Hematopoietic multipotent progenitor cell treated with erythropoietin and hydrocortisone succinate and interleukin-3 and kit ligand, for 8 days (in vitro differentiated cells): ENCODE measurements at regions not wholly inside any gene's neighbourhood (a gene's known extent, or its start where the extent isn't known, plus 50 kb on each side); places are given as distances from the start of the nearest gene placed in this dataset.

Experiments used
- DNase-seq: peaks from one replicate; pipeline ENCODE4 v3.0.0-alpha.2; 2015

DNA sequence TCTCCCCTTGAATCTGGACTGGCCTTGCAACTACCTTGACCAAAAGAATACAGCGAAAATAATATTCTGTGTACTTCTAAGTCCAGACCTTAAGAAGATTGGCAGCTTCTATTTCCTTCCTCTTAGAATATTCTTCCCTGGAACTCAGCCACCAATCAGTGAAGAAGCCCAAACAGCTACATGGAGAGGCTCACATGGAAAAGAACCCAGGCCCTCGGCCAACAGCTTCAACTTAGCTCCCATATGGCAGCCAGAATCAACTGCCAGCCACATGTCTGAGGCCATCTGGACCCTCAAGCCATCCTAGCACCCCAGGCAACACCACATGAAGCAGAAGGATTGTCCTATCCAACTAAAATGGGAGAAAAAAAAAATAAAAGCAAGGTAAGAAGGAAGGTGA is 178.8 kb downstream of the IBTK start:
- DNase-seq, result no peak

DNA sequence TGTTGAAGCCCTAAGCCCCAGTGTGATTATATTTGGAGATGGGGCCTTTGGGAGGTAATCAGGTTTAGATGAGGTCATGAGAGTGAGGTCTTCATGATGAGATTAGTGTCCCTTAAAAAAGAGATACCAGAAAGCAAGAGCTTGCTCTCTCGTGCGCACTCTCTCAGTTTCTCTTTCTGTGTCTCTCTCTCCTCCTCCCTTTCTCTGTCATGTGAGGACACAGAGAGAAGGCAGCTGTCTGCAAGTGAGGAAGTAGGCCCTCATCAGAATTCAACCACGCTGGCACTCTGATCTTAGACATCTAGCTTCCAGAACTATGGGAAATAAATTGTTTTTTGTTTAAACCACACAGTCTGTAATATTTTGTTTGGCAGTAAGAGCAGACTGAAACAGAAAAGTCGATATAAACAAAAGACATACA is 180.5 kb downstream of the IBTK start:
- DNase-seq, result no peak

DNA sequence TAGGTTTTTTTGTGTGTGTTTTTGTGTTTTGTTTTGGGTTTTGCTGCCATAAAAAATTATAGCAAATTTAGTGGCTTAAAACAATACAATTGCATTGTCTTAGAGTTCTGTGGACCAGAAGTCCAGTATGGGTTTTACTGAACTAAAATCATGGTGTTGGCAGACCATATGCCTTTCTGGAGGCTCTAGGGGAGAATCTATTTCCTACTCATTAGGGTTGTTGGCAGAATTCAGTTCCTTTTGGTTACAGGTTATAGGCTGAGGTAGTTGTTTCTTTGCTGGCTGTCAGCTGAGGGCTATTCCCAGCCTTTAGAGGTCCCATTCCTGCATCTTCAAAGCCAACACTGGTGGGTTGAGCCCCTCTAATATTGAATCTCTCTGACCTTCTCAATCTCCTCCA is 181.3 kb downstream of the IBTK start:
- no peak for DNase-seq

DNA sequence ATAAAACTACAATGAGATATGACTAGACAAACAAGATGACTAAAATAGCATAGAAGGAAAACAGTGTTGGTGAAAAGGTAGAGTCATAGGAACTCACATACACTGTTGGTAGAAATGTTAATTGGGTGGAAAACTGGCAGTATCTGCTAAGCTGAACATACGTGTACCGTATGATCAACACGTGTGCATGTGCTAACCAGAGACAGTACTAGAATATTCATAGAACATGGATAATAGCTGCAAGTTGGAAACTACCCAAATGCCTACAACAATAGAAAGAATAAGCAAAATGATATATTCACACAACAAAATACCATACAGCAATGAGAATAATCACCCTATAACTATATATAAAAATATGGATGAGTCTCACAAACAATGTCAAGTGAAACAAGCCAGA is 184.0 kb downstream of the IBTK start:
- no peak for DNase-seq

DNA sequence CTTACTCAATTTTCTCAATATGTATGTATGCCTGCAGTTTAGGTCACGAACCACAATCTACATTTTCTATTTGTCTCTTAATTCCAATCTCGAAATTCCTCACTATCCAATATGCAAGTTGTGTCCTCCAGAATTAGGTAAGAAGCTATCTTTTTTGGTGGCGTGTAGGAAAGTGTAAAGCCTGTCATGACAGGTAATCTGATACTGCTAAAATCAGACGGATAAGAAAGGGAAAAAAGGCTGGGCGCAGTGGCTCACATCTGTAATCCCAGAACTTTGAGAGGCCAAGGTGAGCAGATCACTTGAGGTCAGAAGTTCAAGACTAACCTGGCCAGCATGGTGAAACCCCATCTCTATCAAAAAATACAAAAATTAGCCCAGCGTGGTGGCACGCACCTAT is 185.3 kb downstream of the IBTK start:
- DNase-seq, result no peak

DNA sequence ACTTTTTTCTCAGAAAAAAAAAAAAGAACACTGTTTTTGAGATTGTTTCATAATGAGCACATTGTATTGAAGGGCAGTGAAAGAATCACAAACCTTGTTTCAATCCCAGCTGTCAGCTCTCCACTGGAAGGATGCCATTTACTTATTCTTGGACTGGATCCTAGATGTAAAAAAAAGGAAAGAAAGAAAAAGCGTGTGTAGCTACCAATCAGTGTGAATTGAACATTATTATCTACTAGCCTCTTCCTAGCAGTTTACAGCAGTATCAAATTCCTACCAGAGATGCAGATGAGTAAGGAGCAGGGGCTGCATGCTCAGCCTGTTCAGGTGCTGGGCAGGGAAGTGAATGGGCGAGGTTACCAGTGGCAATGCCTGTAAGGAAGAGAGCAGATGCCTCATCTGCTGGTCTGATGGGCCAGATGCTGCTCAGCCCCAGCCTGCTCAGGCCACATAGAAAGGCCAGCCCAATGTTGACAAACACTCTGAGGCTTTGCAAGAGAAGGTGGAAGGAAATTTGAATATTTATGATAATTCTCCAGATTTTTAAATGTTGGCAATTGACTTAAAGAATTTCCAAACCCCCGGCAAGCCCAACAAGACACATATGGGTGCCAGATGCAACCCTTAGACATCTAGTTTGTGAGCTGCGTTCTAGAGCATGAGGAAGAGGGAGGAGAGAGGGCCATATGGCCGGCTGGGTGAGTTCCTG is 189.5 kb downstream of the IBTK start:
- DNase-seq, result no peak

DNA sequence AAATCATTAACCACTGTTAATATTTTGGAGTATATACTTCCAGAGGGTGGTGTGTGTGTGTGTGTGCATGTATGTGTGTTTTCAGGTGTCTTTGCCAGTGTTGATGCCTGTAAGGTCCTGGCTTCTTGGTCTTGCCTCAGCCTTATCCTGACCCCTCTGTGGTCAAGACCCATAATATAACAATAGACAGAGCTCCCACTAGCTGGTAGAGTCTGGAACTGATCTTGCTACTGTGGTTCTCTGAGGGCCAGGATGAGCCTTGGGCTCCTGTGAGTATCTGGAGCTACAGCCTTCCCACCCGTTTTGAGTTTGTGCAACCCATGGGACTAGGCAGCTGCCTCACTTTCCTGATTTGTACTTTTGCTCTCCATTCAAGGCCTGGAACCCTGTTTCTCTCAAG is 191.0 kb downstream of the IBTK start:
- no peak for DNase-seq

DNA sequence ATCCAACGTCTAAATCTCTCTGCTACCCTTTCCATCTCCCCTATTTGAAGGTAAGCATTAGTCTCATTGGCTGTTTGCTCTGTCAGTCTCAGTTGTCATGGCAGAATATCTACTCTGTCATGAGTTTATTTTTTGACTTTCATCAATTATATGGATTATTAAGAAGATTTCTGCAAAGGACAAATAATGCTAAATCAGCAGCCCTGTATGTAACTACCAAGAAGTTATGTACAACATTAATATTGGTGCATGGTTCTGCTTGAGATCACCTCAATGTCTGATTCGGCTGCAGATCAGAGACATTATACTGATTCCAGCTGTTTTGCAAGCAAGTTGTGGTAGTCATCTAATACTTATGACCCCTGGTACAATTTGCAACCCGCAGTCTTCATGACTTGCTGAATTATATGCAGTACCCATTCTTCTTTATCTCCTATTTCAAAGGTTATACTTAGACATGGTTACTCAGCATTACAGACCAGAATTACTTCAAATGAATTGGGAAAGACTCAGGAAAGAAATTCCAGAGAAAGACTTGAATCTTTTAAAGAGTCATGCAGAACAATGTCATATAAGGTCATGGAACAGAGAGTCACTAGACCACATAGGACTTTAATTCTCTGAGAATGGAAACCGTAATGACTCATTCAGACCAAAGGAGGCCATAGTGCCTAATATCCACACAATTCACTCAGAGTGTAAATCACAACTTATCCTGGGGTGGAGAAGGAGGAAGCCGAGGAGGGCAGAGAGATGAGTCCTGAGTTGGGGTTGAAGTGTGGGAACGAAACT is 201.4 kb downstream of the IBTK start:
- DNase-seq, result no peak

DNA sequence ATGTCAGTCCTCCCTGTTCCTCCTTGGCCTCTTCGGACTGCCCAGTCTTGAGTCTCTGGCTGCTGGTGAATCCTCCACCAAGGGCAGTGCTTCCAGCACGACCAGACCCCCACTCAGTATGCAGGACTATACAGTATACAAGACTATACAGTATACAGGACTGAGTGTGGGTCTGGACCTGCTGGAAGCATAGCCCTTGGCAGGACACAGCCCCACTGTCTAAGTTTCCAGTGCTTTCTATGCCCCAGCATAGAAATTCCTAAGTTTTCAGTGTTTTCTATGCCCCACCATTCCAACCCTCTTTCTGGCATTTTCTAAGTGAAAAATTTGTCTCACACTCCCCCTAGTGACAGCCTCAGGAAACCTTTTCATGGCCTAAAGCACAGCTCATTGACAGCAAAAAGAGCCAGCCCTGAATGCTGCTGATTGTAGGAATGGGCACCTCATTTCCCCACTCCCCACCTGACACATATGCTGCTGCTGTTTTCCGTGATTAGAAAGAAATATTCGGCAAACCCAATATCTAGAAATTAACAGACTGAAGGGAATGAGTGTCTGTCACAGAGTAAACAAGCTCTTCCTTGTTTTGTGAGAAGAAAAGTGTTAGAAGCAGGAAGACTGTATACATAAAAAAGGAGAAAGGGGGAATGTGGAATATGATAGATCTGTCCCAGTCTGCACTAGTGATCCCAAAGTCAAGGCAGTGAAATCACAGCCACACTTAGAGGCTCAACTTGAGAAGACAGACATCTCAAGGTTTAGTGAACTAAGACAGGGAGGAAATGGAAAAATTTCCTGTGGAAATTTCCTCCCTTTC is 206.9 kb downstream of the IBTK start:
- peak; percentile 47 for DNase-seq

DNA sequence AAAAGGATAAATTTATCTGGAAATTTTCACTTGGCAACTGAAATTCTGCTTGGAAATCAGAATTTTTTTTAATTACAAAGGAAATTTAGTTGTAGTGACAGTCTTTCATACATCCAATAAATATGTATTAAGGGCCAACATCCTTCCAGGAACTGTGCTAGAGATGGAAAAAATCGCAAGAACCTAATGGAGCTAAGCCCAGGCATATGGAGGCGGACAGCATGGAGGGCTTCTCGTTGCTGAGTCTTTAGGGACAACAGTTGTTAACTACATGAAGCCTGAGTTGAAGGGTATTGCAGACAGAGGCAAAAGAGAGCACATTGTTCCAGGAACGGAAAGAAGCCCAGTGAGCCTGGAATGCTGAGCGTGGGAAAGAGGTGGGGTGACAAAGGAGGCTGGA is 208.9 kb downstream of the IBTK start:
- no peak for DNase-seq

DNA sequence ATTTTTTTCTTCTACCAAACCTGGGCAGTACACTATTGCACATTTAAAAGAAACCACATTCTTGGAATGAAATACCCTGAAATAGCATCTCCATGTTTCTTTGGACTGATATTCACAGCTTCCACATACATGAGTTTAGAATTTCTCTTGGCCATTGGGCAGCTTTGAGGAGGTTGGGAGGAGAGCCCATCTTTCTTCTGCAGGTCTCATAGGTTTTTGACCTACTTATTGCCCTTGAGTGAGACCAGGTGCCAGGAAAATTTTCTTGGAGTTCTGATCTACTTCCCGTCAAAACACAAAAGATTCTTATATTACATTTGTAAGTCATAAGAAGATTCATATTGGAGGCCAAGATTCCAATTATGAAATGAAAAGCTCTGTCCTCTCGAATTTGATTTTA is 212.0 kb downstream of the IBTK start:
- no peak for DNase-seq

DNA sequence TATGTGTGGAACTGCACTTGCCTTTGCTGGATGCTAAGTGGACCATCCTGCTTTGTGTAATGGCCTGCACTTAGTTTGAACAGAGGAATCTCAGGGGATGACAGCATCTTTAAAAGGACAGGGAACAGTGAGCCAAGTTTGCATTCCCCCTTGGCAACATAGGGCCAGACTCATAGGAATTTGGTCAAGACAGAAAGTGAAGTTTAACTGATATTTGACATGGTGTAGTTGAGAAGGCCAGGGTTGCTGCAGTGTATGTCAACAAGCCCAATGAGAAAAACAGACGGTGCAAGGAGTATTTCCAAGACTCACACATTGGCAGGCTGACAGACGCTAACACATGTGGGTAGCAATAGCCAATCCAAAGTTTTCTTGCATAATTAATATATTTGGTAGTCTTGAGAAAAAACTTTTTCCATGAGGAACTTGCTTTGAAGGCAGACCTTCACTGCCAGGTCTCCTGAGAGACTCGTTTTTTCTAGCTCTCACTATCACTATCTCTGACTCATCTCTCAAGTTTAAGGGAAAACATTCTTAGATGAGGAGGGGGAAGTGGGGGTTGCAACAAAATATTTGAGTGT is 213.8 kb downstream of the IBTK start:
- no peak for DNase-seq

DNA sequence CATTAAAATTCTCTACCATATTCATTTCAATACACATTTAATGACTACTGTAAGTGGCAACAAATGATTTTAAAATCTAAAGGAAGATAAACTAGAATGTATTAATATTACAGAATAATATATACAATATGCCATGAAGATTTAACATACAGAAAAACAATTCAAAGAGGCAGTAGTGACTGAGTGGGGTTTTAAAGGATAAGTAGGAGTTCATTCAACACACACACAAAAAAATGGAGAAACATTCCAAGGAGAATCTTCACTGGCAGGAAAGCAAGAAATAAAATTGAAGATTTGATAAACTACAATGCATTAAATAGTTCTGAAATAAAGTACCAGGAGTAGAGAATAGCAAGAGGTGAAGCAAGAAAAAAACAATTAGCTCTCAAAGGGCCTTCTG is 215.1 kb downstream of the IBTK start:
- no peak for DNase-seq

DNA sequence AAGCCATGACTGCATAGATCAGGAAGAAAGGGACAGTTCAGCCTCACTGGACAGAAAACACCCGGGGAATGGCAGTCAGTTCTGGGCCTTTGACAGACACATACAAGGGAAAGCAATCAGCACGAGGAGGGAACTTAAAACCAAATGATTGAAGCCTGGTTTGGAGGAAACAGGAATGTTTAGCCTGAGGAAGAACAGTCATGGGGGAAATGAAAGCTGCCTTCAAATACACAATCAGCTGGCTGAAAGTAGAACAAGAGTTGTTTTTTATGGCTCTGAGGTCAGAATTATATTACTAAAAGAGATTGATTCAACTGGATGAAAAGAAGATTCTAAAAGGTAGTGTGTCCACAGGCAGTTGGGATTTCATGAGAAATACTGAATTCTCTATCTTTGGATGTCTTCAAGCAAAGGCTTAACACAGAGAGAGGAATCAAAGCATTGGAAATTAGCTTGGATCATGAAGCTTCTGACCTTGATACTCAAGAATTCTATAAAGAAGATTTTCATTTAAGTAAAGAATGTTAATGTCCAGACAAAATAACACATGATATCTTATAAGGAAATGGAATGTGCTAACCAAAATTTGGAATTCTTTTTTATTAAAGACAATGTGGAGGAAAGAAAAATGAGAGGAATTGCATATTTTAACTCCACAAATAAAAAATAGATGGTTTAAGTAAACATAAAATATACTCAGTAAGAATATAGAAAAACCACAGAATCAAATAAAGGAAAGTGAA is 216.6 kb downstream of the IBTK start:
- DNase-seq, result no peak

DNA sequence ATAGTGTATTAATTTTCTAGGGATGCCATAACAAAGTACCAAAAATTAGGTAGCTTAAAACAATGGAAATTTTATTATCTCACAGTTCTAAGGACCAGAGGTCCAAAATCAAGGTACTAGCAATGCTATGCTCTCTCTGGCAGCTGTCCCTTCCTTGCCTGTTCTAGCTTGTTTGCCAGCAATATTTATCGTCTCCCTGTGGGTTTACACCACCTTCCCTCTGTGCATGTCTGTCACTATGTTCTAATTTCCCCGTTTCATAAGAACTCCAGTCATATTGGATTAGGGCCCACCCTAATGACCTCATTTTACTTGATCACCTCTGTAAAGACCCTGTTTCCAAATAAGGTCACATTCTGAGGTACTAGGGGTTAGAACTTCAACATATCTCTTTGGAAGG is 217.2 kb downstream of the IBTK start:
- no peak for DNase-seq

DNA sequence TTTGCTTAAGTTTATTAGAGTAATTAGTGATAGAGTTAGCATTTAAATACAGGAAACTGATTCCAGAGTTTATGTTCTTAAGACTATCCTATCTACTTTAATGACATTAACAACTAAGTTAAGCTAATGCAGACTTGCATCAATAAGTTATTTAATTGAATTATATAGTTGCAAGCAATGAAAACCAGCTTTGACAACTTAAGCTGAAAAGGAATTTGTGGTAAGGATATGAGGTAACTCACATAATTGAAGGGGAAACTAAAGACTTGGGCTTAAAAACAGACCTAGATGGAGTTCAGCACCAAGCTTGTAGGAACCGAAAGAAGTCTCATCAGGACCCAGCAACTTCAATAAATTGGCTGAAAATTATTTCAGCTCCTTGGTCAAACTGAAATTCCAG is 222.3 kb downstream of the IBTK start:
- DNase-seq, result no peak

DNA sequence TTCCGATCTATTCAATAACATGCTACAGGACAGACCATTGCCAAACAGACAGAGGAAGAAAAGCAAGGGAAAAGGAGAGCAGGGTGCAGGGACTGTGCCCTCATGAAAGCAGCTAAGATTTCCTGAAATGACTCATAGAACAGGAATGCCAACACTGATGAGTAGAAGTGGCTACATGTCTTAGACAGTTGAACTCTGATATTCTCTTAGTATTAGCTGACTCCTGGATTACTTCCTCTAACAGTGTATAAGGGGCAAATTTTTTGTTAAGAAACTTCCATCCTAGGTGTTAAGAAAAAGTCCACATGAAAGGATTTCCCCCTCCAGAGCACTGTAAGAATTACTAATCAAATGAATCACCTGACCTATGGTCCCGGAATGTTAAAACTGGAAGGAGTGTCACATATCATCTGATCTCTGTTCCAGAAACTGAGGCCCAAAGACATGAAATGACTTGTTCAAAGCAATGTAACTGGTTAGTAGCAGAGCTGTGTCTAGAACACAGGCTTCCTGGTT is 224.9 kb downstream of the IBTK start:
- no peak for DNase-seq

DNA sequence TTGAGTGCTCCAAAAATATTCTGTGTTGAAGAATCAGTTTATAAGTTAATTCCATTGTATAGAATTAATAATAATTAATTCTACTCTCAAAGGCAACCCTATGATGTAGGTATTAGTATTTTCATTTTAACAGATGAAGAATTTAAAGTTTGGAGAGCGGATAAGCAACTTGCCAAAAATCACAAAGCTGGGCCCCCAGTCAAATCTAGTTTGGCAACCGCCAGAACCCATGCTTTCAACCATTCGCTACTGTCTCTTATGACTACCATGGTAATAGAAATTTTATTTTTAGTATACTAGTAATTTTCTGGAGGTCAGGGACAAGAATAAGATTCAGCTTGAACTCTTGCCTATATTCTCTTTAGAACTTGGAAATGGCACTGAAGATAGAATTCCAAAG is 229.8 kb downstream of the IBTK start:
- no peak for DNase-seq

DNA sequence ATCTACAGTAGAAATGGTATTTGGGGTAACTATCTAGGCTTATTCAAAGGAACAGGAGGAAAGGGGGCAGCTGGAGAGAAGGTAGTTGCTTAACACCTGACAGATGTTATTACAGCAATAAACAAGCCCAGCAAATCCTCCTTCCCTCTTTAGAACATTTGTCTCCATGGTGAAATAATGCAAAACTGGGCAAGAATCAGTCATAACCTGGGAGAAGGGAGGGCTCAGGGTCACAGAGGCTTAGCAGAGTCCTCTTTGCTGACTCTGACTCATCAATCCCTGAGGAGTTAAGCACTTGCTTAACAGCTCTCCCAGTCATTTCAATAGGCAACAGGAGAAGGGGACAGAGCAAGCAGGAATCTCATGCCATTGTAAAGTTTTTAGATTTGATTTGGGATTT is 230.3 kb downstream of the IBTK start:
- DNase-seq, result no peak

DNA sequence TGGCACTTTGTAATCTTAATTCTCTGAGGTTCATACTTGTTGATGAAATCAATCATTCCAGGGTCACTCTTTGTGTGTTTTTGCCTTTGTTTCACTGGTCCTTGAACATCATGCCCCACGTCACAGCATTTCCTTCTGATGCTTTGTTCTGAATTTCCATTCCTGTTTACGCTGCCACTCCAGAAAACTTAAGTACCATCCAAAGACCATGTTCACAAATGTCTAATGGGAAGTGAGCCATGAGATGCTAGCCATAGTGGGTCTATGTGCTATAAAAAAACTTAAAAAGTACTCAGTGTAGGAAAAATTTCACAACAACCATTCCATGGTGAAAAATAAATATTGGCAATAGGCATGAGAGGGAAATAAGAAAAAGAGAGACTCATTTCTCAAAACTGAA is 232.0 kb downstream of the IBTK start:
- no peak for DNase-seq

DNA sequence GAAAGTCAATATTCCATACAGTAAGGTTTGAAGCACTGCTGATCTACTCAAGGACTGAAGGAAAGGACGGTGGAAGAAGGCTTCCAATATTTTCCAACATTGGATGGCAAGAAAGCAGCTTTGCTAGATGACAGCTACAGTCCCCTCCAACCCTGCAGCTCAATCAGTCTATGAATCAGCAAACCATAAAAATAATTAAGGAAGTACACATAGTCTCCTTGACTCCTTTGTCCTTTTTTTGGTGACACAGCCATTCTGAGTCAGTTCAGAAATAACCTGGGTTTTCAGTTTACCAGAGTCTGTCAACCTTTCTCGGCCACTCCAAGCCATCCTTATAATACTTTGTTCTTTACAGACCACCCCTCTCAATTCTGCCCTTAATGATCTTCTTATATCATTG is 232.5 kb downstream of the IBTK start:
- DNase-seq, result no peak
